ENCODE measurements at regions not wholly inside any gene's neighbourhood (a gene's known extent, or its start where the extent isn't known, plus 50 kb on each side); places are given as distances from the start of the nearest gene placed in this dataset.

- H3K4me1 ChIP-seq (ENCODE audit: insufficient read depth): no peaks in the 10 kb centered on the region
- no peak overlapping the region for H3K4me3 ChIP-seq
- H3F3A ChIP-seq (replicated peaks; ENCODE audit: low read depth): no peaks in the 10 kb centered on the region
- no peak for DNase-seq (ENCODE audit: low spot score)
- no peaks in the 10 kb centered on the region; the same call in 1 of the 2 replicates for H3K36me3 ChIP-seq (ENCODE audit: insufficient read depth)
- H4K20me1 ChIP-seq (replicated peaks; ENCODE audit: insufficient read depth): no peaks in the 10 kb centered on the region
- no peak overlapping the region for H2AFZ ChIP-seq
- no peak overlapping the region for H3K4me3 Mint-ChIP-seq
- H3K27ac Mint-ChIP-seq: no peak overlapping the region
- no peaks in the 10 kb centered on the region for H3K79me2 ChIP-seq (replicated peaks; ENCODE audit: insufficient read depth)
- H3K9me3 Mint-ChIP-seq: peaks cover 94% of the 10 kb centered on the region
- H3K27ac ChIP-seq (ENCODE audit: low read depth): no peak overlapping the region
- no peaks in the 10 kb centered on the region for H3K9me2 ChIP-seq (ENCODE audit: insufficient read depth)
- H3K27me3 ChIP-seq (ENCODE audit: insufficient read depth): no peaks in the 10 kb centered on the region
- no peak for ATAC-seq
- peaks cover 28% of the 10 kb centered on the region for H3K36me3 Mint-ChIP-seq (ENCODE audit: low read depth)
- H3K4me1 Mint-ChIP-seq: no peaks in the 10 kb centered on the region
- peaks cover 4% of the 10 kb centered on the region for H3K27me3 Mint-ChIP-seq (ENCODE audit: insufficient read depth, low read depth, poor library complexity)
- no peak overlapping the region for H3K4me2 ChIP-seq
- TF ChIP-seq NANOG (IDR thresholded peaks at IDR 0.05; ENCODE audit: borderline replicate concordance) (no peak), JUNB (IDR thresholded peaks at IDR 0.05; ENCODE audit: unreplicated experiment) (no peak), REST (IDR thresholded peaks at IDR 0.05; ENCODE audit: unreplicated experiment) (no peak), POLR2AphosphoS5 (IDR thresholded peaks at IDR 0.05; ENCODE audit: low read depth) (no peak), STAT1 (IDR thresholded peaks at IDR 0.05; ENCODE audit: unreplicated experiment) (no peak), CTCF (conservative IDR thresholded peaks at IDR 0.05; ENCODE audit: low read depth in 2 of 2) (no peak), ZNF114 (CRISPR knock-in tag; IDR thresholded peaks at IDR 0.05) (no peak), EZH2phosphoT487 (IDR thresholded peaks at IDR 0.05; ENCODE audit: unreplicated experiment) (no peak), CREB1 (CRISPR knock-in tag; IDR thresholded peaks at IDR 0.05; ENCODE audit: low read depth) (no peak)
Observed at GRCh38 chr7:68911754-68912153, 686.5 kb upstream of the AUTS2 start.

- peaks cover 94% of the 10 kb centered on the region for H3K9me3 Mint-ChIP-seq
- peaks cover 2% of the 10 kb centered on the region for H3K27me3 Mint-ChIP-seq (ENCODE audit: insufficient read depth, low read depth, poor library complexity)
- TF ChIP-seq EZH2phosphoT487 (IDR thresholded peaks at IDR 0.05; ENCODE audit: unreplicated experiment): no peak
- TF ChIP-seq ZNF331 (CRISPR knock-in tag; IDR thresholded peaks at IDR 0.05; ENCODE audit: low read depth): no peak
- TF ChIP-seq NANOG (IDR thresholded peaks at IDR 0.05; ENCODE audit: borderline replicate concordance): no peak
- no peak for TF ChIP-seq JUNB (IDR thresholded peaks at IDR 0.05; ENCODE audit: unreplicated experiment)
- TF ChIP-seq REST (IDR thresholded peaks at IDR 0.05; ENCODE audit: unreplicated experiment): no peak
- TF ChIP-seq EZH2 (IDR thresholded peaks at IDR 0.05; ENCODE audit: low read depth, unreplicated experiment): no peak
- TF ChIP-seq CTCF (conservative IDR thresholded peaks at IDR 0.05; ENCODE audit: low read depth in 2 of 2): no peak
- no peak for TF ChIP-seq CREB1 (CRISPR knock-in tag; IDR thresholded peaks at IDR 0.05; ENCODE audit: low read depth)
- TF ChIP-seq STAT1 (IDR thresholded peaks at IDR 0.05; ENCODE audit: unreplicated experiment): no peak
- TF ChIP-seq ZNF114 (CRISPR knock-in tag; IDR thresholded peaks at IDR 0.05): no peak
Observed at GRCh38 chr7:68914006-68914405, 684.3 kb upstream of the AUTS2 start.

More at GRCh38 chr7:68914006-68914405, 684.3 kb upstream of the AUTS2 start:
- DNase-seq (ENCODE audit: low spot score) (no peak), ATAC-seq (no peak)
- Histone ChIP-seq H3F3A (replicated peaks; ENCODE audit: low read depth) (no peaks in the 10 kb centered on the region), H3K27me3 (ENCODE audit: insufficient read depth) (no peaks in the 10 kb centered on the region), H4K20me1 (replicated peaks; ENCODE audit: insufficient read depth) (no peaks in the 10 kb centered on the region), H3K9me2 (ENCODE audit: insufficient read depth) (no peaks in the 10 kb centered on the region), H3K4me1 (ENCODE audit: insufficient read depth) (no peaks in the 10 kb centered on the region), H3K4me2 (no peak overlapping the region), H3K27ac (ENCODE audit: low read depth) (no peak overlapping the region), H3K4me3 (no peak overlapping the region), H2AFZ (no peak overlapping the region), H3K36me3 (ENCODE audit: insufficient read depth) (no peaks in the 10 kb centered on the region; the same call in 1 of the 2 replicates), H3K79me2 (replicated peaks; ENCODE audit: insufficient read depth) (no peaks in the 10 kb centered on the region)
- no peaks in the 10 kb centered on the region for H3K4me1 Mint-ChIP-seq
- H3K36me3 Mint-ChIP-seq (ENCODE audit: low read depth): peaks cover 29% of the 10 kb centered on the region
- H3K27ac Mint-ChIP-seq: no peak overlapping the region
- H3K4me3 Mint-ChIP-seq: no peak overlapping the region
